GM13976 (cell line): ENCODE measurements at regions not wholly inside any gene's neighbourhood (a gene's known extent, or its start where the extent isn't known, plus 50 kb on each side); places are given as distances from the start of the nearest gene placed in this dataset.

Experiments used
- DNase-seq: peaks from one replicate; pipeline ENCODE4 v3.0.0; 2012; ENCODE audit warnings: low spot score
- in situ Hi-C: fragments of 300-500 bp; cut with MboI; formaldehyde crosslinking; loops from one replicate; pipeline ENCODE4 v1.12.0; 2022; ENCODE audit warnings: low sequenced_read_pairs, mixed read lengths, inconsistent platforms; ENCODE audit not compliant: unreplicated experiment
- TF ChIP-seq, protein P1 (sequence below): IDR thresholded peaks from 2 replicates; pipeline ENCODE4 v1.5.1; 2012; ENCODE audit warnings: borderline replicate concordance, mild to moderate bottlenecking; ENCODE audit not compliant: insufficient read depth; ENCODE audit errors: extremely low read depth, missing control alignments, control extremely low read depth

DNA sequence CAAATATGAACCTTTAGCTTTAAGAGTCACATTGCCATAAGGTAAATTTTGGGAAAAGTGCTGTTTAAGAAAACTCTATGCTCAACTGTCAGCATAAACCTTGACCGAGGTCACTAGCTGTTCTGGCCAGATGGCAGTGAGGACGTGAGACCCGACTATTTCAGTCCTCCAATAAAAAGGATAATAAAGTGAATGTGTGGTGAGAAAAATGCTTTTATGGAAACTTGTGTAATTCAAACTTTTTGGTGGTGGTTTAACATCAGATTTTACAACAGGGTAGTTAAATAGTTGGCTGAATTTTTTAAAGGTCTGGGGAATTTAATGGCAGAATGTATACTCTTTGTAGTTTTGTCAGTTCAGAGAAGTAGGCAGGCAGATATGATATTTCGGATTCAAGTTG lies 391.1 kb downstream of the PMP22 start:
- TF ChIP-seq, protein P1, sequence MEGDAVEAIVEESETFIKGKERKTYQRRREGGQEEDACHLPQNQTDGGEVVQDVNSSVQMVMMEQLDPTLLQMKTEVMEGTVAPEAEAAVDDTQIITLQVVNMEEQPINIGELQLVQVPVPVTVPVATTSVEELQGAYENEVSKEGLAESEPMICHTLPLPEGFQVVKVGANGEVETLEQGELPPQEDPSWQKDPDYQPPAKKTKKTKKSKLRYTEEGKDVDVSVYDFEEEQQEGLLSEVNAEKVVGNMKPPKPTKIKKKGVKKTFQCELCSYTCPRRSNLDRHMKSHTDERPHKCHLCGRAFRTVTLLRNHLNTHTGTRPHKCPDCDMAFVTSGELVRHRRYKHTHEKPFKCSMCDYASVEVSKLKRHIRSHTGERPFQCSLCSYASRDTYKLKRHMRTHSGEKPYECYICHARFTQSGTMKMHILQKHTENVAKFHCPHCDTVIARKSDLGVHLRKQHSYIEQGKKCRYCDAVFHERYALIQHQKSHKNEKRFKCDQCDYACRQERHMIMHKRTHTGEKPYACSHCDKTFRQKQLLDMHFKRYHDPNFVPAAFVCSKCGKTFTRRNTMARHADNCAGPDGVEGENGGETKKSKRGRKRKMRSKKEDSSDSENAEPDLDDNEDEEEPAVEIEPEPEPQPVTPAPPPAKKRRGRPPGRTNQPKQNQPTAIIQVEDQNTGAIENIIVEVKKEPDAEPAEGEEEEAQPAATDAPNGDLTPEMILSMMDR, result no peak
- no peak for DNase-seq
- in situ Hi-C loops, result no loop called here

DNA sequence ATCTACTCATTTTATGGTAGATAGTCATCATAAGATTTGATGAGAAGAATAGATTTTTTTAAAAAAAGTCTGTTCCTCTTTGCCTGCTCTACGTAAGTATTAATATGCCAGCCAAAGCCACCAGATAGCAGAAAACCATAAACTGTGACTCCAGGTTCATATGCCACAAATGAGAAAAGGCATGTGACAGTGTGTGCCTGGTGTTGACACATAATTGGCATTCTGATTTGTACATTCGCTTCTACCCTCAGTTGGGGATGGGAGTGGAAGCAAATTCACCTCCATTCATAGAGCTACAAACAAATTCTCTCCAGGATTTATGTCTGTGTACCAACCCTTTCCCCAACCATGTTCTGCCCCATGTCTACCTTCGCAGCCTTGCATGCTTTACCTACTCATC lies 391.6 kb downstream of the PMP22 start:
- in situ Hi-C loops, result no loop called here
- TF ChIP-seq, protein P1, result no peak
- DNase-seq, result no peak

DNA sequence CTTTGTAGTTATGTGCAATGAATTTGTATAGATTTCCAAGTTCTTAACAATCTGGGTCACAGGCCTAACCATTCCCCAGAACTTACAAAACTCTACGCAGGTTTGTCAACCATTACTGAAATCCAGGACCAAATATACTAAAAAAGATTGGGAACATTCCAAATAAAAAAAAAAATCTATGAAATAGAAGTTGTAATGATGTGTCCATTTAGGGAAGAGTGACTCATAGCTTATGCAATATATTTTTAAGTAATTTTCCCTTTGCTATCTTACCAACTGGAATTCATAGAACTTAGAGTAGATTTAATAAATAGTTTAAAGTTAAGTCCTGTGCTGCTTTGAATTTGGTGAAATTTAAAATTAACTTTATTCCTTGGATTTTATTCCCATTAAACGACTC lies 393.2 kb downstream of the PMP22 start:
- DNase-seq, result no peak
- TF ChIP-seq, protein P1, result no peak
- in situ Hi-C loops, result no loop called here

DNA sequence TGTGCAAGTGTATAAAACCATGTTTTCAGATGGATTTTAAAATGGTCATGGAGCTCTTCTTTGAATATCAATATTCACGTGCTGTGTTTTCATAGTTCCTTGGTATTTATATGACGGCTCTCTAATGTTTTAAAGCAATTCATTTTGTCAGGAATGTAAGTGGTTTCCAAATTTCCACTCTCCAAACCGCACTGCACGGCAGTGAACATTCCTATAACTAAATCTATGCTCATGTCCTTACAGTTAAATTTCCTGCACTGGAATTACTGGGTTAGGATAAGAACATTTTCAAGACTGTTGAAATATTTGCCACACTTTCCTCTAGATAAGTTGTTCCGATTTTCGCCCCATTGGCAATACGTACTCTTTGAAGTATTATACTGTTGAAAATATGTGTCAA lies 398.9 kb downstream of the PMP22 start:
- in situ Hi-C loops, result no loop called here
- TF ChIP-seq, protein P1, result no peak
- no peak for DNase-seq

DNA sequence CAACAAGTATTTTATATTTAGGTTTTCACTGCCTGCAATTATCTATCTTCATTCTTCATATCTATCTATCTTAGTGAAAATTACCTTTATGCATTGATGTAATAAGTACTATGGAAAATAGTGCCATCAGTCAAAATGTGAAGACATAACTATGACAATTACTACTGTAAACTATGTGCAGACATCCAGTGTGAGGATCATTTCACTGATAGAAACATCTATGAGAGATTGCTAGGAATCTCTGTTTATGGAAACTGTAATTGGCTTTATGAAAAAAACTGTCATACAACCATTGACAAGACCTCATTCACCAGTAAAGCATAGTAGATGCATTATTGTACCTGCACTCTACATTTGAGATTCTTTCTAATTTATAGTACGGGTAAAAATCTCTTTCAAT lies 401.0 kb downstream of the PMP22 start:
- TF ChIP-seq, protein P1, result no peak
- no peak for DNase-seq
- in situ Hi-C loops, result no loop called here

DNA sequence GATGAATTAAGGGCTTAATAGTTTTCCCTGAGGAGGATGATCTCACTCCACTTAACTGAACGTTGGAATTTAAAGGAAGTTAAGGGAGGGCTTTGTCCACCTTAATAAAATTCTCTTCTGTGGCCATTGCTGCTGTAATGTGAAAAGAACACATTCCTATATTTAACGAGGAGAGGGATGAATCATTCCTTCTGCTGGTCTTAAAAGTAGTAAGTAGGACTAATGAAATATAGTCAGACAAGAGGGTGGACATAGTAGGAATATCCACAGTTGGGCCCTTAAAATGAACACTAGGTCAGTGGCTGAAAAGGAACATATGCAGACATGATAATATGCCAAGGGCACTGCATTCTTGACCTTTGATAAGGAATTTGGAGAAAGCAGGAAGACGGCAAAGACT lies 405.6 kb downstream of the PMP22 start:
- DNase-seq, result no peak
- in situ Hi-C loops, result no loop called here
- TF ChIP-seq, protein P1, result no peak

DNA sequence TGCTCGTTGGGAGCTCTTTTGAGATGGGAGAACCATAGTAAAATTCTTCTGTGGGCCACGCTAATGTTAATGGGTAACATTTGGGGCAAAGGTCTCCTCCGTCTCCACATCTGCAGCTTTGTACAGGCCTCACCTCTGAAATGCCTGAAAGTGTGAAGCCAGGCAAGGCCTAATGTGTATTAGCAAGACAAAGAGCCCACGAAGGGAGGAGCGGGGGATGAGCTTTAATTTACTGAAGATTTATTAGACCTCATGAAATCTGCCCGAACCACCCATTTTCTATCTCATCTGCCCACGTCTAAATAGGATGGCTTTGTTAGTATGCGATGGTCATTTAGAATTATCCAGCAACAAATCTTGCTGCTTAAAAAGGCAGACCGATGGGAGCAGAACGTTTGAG lies 408.9 kb downstream of the PMP22 start:
- TF ChIP-seq, protein P1, result no peak
- in situ Hi-C loops, result no loop called here
- DNase-seq, result no peak
